AML-193 (cell line): ENCODE measurements at regions not wholly inside any gene's neighbourhood (a gene's known extent, or its start where the extent isn't known, plus 50 kb on each side); places are given as distances from the start of the nearest gene placed in this dataset.
A peak's percentile ranks its signal among the peaks of the same experiment; 100 is the strongest.
"Not testable (repeated sequence)": the region's sequence is repeated elsewhere in the genome, so short reads cannot be mapped to it uniquely, and the experiment has no call there.

ENCODE experiments used
- DNase-seq, 2 experiments: peaks; one replicate each; lab custom pipeline; 2025; lab: John Stamatoyannopoulos, UW

DNA sequence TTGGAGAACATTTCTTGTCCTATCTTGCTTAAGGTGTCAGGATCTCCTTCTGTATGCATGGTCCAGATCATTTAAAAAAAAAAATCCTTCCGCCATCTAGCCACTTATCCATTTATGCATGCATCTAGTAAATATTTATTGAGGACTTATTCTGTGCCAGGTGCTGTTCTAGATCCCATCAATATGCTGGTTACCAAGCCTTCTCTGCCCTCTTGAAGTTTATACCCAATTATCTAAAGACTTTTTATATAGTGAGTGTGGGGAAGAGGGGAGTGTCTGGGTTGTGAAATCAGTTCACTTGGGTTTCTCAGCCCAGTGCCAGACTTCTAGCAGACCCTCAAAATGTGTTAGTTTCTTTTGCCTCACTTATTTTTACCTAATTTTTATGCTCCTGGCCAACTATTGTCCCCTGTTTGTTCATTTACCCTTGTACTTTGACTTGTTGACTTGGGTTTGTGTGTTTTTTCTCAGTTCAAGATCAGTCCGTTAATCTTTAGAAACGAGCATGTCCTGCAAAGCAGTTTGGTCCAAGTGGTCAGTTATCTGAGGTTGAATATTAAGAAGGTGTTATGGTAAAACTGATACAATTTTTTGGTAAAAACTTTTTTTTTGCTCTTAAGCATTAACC, 488.9 kb downstream of the PCNX1 start:
- no peak for DNase-seq

DNA sequence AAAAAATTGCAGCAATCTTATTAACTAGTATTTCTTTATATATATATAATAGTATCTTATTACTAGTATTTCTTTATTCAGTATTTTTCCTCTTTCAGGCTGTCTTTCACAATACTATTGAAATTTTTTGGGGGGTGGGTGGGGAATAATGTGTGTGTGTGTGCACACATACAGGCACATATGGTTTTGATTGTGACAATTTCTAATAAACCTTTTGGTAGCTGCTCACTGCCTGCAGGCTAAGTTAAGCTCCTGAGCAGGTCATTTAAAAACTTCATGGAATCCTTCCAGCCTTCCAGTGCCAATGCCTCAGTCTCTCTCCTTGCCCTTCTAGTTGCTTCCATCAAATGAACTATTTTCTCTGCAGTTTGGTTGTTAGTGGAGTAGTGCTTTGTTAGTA, 490.1 kb downstream of the PCNX1 start:
- DNase-seq = no peak

DNA sequence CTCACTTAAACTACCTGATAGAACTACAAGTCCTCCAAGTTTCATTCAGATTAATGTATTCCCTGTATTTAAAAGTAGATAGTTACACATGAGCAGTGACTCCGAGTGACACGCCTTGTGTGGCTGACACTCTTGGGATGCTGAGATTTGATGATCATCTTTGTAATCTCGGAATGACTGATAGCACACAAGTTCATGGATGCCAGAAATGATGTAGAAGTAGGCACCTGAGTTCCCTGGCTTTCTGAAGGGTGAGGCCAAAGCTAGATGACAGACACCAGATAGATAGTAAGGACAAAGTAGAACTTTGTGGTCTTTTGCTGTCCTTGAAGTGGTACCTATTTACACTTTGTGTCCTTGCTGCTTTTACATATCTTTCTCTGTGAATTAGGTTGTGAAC, 491.2 kb downstream of the PCNX1 start:
- DNase-seq = no peak

DNA sequence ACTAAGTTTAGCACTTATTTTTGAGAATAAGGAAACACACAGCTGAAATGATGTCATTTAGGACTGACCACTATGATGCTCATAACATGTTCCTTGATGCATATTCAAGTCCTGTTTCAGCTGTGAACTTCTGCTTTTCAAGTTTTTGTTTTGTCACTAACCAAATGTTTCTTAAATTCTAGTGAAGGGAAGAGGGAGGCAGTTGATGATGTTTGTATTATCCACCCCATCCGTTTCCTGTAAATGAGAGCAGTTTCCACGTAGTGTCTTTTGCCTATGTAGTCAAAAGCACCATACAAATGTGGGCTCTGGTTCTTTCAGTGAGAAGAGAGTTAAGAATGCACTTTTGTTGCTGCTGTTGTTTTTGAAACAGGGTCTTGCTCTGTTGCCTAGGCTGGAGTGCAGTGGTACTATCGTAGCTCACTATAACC, 491.8 kb downstream of the PCNX1 start:
- DNase-seq = peak; percentile 93 to 94

DNA sequence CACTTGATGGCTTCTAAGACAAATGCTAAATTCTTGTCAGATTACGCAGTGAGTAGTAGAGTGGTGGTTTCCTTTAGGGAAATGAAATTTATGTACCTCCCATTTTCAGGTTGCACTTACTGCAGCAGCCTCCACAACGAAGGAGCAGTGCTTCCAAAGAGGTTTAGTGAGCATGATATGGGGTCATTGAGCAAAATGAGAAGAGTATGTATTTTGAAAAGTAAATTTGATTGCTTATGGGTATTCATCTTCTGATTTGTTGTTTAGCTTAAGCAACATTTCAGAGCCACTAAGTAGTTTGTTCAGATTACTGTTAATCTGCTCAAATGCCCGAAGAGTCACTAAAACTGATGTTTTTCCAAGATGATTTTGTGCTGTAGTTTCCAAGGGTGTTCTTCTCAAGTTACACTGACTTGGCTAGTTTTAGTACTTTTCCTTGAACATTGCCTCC, 493.6 kb downstream of the PCNX1 start:
- no peak for DNase-seq

DNA sequence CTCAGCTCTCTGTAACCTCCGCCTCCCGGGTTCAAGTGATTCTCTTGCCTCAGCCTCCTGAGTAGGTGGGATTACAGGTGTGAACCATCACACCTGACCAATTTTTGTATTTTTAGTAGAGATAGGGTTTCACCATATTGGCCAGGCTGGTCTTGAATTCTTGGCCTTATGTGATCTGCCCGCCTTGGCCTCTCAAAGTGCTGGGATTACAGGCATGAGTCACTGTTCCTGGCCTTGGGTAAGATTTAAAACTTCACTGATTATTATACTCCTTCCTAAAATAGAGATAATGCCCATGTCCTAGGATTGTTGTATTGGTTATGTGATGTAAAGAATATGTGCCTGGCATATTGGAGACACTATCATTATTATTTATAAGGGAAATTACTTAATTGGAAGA, 495.2 kb downstream of the PCNX1 start:
- not testable (repeated sequence) for DNase-seq

DNA sequence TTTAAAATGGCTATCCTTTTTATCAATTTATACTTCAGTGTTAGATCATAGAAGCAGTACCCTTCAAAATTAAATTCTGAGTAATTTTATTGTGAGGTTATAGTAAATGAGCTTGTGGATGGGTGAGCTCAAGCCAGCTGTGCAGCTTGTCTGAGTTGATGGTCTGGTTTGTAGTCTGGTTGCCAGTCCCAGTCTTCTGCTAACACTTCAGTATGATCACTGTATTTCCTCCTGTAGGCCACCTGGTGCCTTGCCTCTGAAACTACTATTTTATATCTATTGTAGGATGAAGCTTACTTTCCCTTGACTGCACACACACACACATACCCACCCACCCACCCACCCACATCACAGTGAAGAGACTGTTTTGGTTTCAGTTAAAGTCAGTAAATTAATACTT, 496.4 kb downstream of the PCNX1 start:
- DNase-seq = peak; percentile 73 to 79

DNA sequence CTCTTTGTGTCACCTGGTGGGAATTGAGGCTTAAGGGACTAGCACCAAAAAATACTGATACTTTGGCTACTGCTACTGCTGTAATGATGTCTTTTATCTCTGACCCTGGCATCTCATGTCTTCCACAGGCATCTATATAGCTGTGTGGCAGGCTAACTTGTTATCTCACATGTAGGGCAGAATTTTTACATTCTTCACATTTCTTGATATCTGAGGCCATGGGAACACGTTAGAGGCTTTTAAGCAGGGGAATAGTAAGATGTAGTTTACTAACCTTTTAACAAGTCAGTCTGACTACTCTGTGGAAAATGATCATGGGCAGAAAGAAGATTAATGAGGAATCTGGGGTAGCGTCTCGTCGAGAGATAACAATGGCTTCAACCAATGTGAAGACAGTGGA, 498.4 kb downstream of the PCNX1 start:
- DNase-seq = no peak

DNA sequence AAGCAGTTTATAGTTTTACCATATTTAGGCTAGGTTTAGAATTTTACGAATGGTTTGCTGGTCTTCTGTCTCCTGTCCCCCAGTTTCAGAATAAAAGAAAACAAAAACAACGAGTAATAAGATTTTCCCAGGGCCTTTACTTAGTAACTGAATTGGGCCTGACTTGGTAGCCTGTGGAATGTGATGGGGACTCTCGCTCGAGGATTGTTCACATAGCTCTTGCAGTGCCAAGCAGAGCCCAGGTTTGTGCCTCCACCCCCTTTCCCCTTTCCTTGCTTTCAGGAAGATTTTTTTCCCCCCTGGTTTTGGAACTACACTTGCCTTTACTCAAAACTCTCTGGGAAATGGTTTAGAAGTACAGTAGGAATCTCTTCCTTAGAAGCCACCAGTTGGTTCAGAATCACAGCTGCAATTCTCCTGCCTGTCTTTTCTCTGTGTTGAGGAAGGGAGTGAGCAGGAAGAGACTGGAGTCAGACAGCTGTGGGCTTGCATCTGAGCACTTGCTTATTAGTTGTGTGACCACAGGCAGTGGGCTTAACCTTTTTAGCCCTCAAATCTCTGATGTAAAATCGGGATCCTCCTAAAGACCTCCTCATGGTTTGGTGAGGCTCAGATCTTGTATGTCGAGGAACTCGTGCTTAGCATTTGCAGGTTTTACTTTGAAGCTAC, 501.2 kb downstream of the PCNX1 start:
- no peak for DNase-seq

DNA sequence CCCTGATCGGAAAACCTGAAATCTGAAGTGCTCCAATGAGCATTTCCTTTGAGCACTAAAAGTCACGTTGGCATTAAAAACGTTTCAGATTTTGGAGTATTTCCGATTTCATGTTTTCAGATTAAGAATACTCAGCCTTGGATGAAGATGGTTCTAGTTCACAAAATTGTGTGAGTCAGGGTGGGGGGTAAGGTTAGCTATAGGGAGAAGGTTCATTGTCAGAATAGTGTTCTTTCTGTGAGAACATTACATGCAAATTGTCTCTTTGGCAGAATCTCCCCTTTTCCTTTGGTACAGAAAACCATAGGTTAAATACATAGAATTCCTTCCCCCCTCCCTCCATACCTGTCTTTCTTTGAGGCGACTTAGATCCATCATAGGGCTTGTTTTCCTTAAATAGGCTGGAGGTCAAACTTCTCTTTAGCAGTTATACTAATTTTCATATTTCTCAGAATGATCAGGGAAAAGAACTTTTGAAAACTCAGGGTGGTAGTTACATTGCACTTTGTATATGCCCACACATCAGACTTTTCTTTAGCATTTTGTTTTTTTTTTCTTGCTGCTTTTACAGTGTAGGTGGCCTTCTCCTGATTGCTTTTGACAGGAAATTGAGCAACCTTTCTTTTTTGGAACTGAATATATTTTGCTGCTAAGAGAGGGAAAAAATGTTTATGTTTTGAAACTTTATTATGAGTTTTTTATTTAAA, 503.5 kb downstream of the PCNX1 start:
- no peak for DNase-seq

DNA sequence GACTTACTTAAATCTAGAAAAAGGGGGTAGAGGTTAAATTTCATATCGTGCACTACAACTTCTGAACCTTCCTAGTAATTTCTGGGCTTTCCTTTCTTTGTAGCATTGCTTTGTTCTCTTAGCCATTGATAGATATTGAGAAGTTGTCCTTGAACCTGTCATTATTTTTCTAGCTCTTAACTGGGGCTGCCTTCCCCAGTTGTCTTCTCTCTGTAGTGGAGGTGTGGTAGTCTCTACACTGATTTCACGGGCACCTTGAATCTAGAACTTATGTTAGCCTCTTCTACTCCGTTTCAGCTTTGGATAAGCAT, 504.0 kb downstream of the PCNX1 start:
- no peak for DNase-seq

DNA sequence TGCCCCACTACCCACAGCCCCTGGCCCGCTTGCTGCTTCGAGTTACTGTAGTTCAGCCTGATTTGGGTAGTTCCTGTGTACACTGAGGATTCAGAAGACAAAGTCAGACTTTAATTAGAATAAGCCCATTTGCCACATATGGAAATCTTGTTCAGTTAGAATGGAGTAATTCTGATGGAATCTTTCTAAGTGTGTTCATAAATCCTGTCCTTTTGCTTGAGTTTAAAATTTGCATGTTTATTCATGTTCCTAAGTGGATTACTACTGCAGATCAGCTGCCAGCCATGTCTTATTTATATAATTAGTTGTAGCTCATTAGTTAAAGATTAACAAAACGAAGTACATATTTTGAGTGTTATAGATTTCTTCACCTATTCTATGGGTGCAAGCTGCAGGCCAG, 504.5 kb downstream of the PCNX1 start:
- DNase-seq = no peak

DNA sequence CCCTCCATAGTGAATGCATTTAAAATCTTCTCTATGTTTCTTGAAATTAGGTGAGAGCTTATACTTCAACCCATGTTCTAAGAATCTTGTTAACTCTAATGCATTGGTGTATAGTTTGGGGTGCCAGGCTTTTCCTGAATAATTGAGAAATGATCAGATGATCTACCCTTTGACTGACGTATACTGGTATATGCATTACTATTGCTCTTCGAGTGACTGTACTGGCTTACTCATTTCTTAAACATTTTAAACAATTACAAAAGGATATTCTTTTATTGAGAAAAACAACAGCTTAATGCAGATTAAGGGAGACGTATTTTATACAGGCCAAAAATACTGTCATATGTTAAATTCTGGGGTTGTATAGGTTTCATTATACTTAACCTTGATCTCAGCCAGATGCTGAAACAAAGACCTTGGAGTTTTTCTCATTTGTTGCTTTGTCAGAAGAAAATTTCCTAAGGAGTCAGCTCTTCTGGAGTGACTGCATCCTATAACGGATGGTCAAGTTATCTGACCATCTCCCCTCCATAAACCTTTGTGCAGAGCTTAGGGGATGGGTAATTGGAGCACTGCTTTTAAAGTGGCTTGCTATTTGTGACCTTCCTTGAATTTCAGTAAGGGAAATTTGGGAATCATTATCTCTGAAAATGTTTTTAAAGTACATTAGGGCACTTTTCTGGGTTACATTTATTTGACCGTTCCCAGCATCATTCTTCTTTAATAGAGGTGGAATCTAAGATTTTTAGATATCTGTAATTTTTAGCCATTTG, 507.6 kb downstream of the PCNX1 start:
- DNase-seq = no peak

DNA sequence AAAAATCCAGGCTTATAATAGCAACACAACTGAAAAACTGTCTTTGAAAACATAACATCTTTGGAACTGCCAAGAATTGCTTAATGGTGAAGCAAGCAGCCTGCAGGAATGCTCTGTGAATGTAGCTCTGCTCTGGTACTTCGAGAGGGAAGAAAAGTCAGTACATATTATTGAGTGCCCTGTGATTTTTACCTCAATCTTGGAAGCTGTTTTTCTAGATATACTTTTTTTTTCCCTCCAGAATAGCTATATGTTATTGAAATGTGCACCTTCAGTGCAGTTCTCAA, 508.1 kb downstream of the PCNX1 start:
- no peak for DNase-seq

DNA sequence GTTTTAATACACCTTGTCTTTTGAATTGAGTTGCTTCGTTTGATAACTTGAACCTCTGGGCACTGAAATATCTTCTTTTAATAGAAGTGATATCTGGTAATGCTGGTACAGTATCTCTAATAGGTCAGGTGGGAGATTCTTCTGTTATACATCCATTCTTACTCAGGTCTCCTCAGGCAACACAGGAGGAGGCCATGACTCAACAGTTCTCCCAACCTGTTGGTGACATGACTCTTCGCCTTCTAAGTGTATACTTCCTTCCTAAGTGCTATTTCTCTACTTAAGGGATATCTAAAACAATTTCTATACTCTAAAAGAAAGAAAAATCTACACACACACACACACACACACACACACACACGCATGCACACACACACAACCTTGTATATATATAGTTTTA, 509.1 kb downstream of the PCNX1 start:
- DNase-seq = no peak

DNA sequence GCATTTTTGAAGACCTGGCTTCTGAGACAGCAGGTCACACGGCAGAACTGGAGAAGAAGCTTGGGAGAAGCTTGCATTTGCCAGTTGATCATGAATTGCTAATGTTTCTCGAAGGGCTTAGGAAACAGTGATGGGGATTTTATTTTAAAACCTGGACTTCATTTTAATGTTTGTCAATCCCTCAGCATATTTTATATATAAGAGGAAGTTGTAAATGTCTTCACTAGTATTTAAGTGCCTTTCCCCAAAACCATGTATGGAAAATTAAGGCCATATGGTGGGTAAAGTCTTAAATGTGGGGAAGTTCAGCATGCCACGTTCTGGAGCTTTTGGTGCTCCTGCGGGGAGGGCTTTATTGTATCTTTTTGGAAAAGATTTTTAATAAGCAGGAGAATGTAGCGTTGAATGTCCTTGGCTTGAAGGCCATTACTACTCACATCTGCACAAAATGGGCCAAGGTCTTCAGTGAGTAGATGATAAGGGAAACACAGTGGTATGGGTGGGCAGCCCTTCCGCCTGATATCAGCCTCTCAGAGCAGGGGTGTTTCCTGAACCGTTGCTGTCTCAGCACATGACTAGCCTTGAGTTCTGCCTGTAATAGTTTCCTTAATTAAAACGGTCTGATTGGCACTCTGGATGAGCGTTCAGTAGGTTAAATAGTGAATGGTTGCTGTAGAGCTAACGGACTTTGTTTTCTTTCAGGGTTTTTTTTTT, 511.4 kb downstream of the PCNX1 start:
- DNase-seq = peak in 1 of 2 experiments; percentile 5

DNA sequence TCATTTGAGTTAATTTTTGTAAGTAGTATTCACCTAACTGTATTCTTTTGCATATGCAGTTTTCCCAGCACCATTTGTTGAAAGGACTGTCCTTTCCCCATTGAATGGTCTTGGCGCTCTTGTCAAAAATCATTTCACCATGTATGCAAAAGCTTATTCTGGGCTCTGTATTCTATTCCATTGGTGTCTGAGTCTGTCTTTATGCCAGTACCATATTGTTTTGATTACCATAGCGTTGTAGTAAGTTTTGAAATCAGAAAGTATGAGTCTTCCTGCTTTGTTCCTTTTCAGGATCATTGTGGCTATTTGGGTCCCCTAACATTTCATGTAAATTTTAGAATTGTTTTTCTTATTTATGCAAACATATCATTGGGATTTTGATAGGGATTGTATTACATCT, 508.7 kb upstream of the RGS6 start:
- DNase-seq = no peak

DNA sequence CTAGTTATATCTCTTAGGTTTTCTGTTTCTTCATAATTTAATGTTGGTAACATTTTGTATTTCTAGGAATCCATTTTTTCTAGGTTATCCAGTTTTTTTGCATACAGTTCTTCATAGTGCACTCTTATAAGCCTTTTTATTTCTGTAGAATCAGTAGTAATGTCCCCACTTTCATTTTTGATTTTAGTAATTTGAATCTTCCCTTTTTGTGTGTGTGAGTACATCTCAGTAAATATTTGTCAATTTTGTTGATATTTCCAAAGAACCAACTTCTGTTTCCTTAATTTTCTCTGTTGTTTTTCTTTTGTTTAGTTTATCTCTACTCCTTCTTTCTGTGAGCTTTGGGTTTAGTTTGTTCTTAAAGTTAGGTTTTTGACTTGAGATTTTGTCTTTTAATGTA, 507.3 kb upstream of the RGS6 start:
- no peak for DNase-seq

DNA sequence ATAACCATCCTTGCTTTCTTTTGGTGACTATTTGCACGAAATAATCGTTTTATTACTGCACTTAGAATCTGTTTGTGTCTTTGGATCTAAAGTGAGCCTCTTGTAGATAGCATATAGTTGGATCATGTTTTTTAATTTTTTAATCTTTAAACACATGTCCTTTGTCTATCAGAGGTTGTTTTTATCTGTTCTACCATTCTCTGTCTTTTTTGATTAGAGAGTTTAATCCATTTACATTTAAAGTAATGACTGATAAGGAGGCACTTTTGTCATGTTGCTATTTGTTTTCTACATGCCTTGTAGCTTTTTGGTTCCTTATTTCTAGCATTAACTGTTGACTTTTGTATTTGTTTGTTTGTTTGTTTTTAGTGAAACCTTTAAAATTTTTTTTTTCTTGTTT, 506.2 kb upstream of the RGS6 start:
- DNase-seq = no peak

DNA sequence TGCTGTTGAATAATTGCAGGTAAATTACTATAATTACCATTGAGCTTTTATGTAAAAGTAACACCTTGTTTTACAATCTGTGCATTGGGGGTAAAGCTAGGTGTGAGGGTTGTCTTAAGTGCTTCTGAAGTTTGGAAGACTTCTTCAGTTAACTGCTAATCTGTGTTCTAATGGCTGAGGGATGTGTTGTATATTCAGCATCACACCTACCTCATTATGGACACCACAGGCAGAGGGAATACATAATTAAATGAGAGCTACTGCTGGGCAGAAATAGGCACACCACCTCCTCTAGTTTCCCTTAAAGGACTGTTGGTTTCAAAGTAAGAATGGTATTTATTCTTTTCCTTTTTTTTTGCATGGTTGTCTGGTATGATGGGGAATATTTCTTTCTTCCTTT, 502.3 kb upstream of the RGS6 start:
- no peak for DNase-seq

DNA sequence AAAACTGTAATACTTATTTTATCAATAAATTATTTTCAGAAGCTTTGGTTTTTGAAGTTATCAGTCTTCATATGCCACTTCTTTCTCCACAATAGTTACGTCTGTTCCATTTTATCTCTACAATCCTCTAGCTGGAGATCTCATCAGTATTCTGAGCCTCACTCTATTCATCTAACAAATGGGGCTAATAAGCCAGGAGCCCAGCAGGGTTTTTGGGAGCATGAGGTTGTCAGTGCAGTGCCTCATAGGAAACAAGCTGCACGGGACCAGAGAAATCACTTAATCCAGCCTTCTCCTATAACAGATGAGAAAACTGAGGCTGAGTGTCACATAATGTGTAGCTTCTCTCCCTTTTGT, 501.9 kb upstream of the RGS6 start:
- no peak for DNase-seq

DNA sequence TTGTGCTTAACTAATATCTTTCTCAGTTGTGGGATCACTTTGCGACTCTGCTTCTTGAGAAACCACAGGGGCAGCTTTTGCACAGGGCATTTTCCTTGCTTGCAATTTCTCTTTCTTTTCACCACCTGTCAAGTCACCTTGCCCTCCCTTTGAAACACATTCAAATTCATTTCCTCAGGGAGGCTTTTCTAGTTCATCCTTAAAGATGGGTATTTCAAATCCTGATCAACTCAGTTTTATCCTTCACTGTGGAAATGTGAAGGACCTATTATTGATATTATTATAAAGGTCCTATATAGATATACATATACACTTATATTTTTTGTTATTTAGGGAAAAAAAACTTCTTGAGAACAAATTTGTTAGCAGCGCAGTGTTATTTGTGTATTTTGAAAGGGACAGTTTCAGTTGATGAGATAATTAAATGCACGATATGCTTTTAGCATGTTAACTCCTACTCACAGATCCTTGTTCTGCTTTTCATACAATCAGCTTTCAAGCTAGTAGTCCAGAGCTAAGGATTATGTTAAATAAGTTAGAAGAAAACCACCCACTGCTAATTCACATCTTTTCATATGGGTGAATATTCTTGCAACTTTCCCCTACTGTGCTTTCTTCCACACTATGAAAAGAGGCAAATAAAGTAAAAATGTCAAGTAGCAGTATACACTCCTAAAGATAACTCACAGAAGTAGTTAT, 501.4 kb upstream of the RGS6 start:
- DNase-seq = no peak
